GM21526 (cell line): ENCODE measurements at regions not wholly inside any gene's neighbourhood (a gene's known extent, or its start where the extent isn't known, plus 50 kb on each side); places are given as distances from the start of the nearest gene placed in this dataset.
"Not testable (repeated sequence)": the region's sequence is repeated elsewhere in the genome, so short reads cannot be mapped to it uniquely, and the experiment has no call there.

Experiments
- ATAC-seq: cut with Tn5 transposase; IDR thresholded peaks from one replicate; pipeline ENCODE4 v1.9.1; 2021; ENCODE audit warnings: moderate library complexity; ENCODE audit not compliant: unreplicated experiment, low FRiP score

- no peak for ATAC-seq
Measured at GRCh38 chr13:39931505-39931904, 276.0 kb downstream of the COG6 start.

- ATAC-seq = not testable (repeated sequence)
Measured at GRCh38 chr13:39932514-39932913, 277.1 kb downstream of the COG6 start.

- ATAC-seq = no peak
Measured at GRCh38 chr13:39935155-39935554, 279.7 kb downstream of the COG6 start.

GRCh38 chr13:39938596-39938995, 283.1 kb downstream of the COG6 start:
- ATAC-seq = no peak

- no peak for ATAC-seq
Measured at GRCh38 chr13:39941236-39941635, 285.8 kb downstream of the COG6 start.

- ATAC-seq = peak; percentile 12
Measured at GRCh38 chr13:39941911-39942551, 286.6 kb downstream of the COG6 start.

GRCh38 chr13:39942552-39943273, 287.3 kb downstream of the COG6 start:
- peak; percentile 98 for ATAC-seq

GRCh38 chr13:39943711-39944110, 288.2 kb downstream of the COG6 start:
- ATAC-seq = no peak

- no peak for ATAC-seq
Measured at GRCh38 chr13:39945226-39945625, 289.8 kb downstream of the COG6 start.

GRCh38 chr13:39946769-39947168, 291.3 kb downstream of the COG6 start:
- ATAC-seq = no peak

- ATAC-seq = no peak
Measured at GRCh38 chr13:39951301-39951700, 295.8 kb downstream of the COG6 start.

GRCh38 chr13:39952249-39953233, 297.1 kb downstream of the COG6 start:
- ATAC-seq = no peak

GRCh38 chr13:39954476-39954875, 299.0 kb downstream of the COG6 start:
- no peak for ATAC-seq

- ATAC-seq = no peak
Measured at GRCh38 chr13:39955560-39955959, 300.1 kb downstream of the COG6 start.

- no peak for ATAC-seq
Measured at GRCh38 chr13:39956036-39956435, 300.6 kb downstream of the COG6 start.

- no peak for ATAC-seq
Measured at GRCh38 chr13:39957868-39958677, 302.6 kb downstream of the COG6 start.

- no peak for ATAC-seq
Measured at GRCh38 chr13:39959497-39960144, 304.2 kb downstream of the COG6 start.

GRCh38 chr13:39960191-39960590, 304.7 kb downstream of the COG6 start:
- ATAC-seq = no peak

- ATAC-seq = no peak
Measured at GRCh38 chr13:39961036-39961435, 305.6 kb downstream of the COG6 start.

- ATAC-seq = no peak
Measured at GRCh38 chr13:39963612-39964011, 308.1 kb downstream of the COG6 start.
